ENCODE measurements at regions not wholly inside any gene's neighbourhood (a gene's known extent, or its start where the extent isn't known, plus 50 kb on each side); places are given as distances from the start of the nearest gene placed in this dataset.
"Not testable (repeated sequence)": the region's sequence is repeated elsewhere in the genome, so short reads cannot be mapped to it uniquely, and the experiment has no call there.

GRCh38 chr7:27412164-27412563 is 169.6 kb downstream of the EVX1 start:
- DNase-seq (ENCODE audit: low spot score), result no peak

DNA sequence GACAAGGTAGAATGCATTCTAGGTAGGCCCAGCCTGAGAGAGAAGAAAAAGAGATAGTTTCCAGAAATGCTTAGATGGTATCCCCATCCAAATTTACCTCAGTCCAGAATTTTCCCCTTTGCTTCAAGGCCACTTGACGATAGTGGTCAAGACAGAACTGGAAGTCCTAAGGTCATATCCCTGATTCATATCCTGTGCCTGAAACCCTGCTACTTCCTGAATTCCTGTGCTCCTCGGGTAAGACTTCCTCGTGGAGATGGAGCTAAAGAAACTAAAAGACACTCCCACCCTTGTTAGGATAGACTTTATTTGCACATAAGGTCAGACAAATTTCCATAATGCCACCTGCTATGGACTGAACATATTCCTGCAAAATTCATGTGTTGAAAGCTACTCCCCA is 175.9 kb downstream of the EVX1 start:
- DNase-seq (ENCODE audit: low spot score), result no peak

DNA sequence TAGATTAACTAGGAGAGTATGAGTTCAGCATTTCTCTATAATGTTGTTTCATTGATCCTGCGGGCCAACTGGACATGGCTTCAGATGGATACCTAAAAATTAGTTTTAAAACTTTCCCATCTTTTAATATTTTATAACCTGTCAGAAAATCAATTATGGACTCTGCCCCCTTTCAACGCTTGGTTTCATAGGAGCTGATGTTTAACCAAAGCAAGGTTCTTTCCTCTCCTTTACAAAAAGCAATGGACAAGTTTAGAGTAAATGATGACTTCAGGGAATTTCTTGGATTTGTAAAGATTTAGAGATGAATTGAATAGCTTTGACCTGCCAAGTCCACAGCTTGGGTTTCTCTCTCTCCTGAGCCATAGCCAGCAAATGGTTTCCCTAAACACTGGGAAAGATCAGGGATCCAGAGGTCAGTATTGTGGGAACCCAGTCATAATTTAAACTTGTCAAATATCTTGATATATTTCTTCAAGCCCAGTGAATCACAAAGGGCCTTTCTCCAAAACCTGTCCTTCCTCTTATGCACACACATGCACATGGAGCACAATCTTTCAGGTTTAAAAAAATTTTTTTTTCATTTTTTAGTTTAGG is 177.1 kb downstream of the EVX1 start:
- DNase-seq (ENCODE audit: low spot score), result no peak

DNA sequence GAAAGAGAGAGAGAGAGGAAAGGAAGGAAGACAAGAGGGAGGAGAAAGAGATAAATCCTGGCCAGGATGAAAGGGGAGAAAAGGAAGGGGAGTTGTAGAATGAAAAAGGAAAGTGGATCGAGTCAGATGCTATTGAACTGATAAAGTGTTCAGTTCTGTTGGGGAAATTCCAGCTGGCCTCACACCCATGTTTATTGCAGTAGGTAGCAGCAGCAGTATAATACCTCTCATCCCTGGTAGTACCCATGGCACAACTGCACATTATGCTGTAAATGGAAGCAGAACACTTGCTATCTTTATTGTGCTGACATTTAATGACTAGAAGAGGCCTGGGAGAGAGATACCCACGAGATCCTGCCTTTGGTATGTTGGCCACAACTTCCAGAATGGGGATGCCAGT is 178.1 kb downstream of the EVX1 start:
- DNase-seq (ENCODE audit: low spot score), result no peak

GRCh38 chr7:27423290-27423689 is 180.7 kb downstream of the EVX1 start:
- DNase-seq (ENCODE audit: low spot score), result peak; percentile 48

DNA sequence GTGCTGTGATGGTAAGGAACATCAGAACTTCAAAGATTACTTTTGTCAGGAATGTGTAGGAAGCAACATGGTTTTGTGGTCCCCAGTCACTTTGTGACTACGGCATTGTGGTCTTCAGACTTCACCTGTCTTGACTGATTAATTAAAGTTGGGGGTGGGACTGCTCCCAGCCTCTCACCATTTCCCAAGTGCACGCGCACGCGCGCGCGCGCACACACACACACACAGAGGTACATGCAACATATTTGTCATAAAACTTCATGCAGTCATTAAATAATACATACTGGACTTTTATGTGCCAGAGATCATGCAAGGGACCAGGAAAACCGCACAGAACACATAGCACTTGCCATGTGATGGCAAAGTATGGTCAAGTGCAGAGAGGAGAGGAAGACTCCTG is 181.2 kb downstream of the EVX1 start:
- DNase-seq (ENCODE audit: low spot score), result no peak

GRCh38 chr7:27424231-27424630 is 181.6 kb downstream of the EVX1 start:
- DNase-seq (ENCODE audit: low spot score), result no peak

GRCh38 chr7:27424749-27425148 is 182.1 kb downstream of the EVX1 start:
- DNase-seq (ENCODE audit: low spot score), result no peak

DNA sequence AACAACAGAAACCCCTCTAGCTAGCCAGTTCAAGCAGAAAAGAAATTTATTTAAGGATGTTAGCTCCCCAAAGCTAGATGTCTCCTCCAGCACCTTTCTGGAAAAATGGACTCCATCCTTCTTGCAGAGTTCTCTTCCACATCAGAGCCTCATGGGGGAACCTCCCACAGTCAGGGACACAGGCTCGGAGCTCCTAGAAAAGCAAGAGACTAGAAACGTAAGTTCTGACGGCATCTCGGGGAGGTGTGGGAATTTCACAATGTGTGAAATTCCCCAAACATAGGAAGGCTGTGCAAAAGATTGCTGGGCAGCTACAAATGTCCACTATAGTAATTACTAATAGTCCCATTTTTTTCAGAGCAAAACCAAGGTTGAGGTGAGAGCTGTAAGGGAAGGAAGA is 184.8 kb downstream of the EVX1 start:
- DNase-seq (ENCODE audit: low spot score), result no peak

DNA sequence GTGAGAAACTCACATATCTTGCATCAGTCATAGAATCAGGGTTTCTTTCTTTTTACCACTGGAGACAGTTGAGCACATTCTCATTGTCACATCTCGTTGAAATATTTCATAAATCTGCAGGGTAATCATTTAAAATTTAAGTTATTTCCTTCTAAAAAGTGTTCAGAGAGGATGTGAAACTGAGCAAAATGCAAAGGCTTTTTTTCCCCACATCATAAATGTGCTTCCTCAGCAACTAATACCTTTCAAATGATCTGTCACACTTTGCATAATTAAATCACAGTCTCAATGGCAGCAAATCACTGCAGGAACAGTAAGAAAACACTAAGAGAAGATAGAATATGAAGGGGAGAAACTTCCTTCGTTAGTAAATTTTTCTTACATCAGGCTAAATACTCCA is 187.5 kb downstream of the EVX1 start:
- no peak for DNase-seq (ENCODE audit: low spot score)

DNA sequence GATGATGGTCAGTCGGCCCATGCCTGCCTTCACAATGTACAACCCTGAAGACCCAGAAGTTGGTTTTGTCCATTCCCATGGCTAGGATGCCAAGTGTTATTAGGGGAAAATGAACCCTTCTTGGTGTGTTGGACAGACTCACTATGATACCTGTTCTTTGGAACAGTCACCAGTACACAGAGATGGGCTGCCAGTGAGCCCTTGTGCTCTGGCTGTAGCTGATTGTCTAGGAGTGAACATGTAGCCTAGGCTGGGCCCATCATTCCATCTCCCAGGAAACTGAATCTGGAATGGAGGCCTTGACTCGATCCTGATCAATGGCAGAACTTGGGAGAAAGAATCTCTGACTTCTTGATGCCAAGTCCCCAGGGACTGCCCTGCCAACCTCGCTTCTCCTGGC is 188.9 kb downstream of the EVX1 start:
- DNase-seq (ENCODE audit: low spot score), result no peak

DNA sequence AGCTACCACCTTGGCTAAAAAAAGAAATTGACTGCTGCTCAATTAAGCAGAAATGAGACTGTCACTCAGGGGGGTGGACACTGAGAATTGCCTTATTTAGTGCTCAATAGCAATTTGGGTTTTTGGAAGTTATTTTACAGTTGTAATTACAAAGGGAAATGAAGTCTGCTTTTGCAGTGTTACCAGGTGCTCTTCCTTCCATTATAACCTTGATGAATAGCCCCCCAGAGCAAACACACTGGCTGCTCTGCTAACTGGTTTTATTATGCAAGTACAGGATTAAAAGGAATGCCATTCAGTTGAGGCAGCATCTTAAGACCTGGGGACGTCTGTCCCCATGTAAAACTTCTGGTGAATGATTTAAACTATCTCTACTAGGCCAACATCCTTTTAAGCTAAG is 191.0 kb downstream of the EVX1 start:
- DNase-seq (ENCODE audit: low spot score), result no peak

DNA sequence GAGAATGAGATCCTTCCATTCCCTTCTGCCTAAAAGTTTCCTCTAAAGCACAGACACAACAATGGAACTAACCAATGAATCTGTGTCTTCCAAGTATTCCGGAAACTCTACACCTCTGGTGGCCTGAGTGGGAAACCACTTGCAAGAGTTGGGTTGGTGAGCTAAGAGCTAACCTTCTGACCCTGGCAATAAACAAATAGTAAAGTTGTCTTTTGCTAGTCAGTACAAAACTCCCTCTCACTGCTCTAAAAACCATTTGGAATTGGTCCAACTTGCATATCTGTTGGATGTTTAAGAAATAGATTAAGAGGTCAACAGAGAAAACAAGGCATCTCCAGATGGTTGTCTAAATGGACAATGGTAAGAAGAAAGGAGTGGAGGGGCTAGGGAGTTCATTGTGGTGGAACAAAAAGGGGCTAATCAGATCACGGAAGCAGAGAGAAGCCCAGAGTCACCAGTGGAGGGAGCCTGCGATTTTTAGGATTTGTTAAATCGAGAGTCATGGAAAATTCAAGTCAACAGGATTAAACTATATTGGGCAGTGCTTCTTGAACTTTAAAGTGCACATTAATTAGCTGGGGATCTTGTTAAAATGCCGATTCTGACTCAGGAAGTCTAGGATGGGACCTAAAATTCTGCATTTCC is 192.3 kb downstream of the EVX1 start:
- no peak for DNase-seq (ENCODE audit: low spot score)

DNA sequence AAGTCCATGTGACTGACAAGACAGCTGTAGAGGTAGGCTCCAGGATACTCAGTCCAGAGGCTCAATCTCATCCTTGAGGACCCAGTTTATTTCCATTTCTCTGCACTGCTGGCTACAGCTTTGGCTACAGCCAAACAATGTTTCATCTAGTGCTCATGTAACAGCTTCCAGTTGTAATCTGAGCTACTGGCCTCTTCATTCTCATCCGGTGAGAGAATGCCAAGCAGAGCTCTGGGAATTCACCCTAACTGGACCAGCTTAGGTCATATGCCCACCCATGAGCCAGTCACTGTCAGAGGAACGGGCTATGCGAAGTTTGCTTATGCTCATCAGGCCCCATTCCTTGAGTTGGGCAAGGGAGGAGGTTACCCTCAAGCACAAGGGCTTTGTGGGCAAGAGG is 192.9 kb downstream of the EVX1 start:
- no peak for DNase-seq (ENCODE audit: low spot score)

- DNase-seq (ENCODE audit: low spot score), result no peak
These were observed 196.4 kb downstream of the EVX1 start for GRCh38 chr7:27438881-27439589.

DNA sequence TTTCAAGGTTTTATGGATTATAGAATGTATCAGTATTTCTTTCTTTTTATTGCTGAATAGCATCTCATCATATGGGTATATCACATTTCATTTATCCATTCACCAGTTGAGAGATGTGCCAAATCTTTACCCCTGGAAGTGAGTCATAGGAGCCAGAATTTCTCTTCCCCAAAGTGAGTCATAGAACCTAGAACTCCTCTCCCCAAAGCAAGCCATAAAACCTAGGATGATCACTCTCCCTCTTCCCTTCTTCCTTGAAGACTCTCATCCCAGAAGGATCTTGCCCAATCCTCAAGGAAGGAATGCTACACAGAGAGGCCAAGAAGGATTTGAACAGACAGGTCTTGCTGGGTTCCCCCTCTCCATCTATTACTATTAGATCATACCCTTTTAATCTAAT is 199.9 kb downstream of the EVX1 start:
- no peak for DNase-seq (ENCODE audit: low spot score)

GRCh38 chr7:27449046-27449445 is 206.4 kb downstream of the EVX1 start:
- not testable (repeated sequence) for DNase-seq (ENCODE audit: low spot score)

DNA sequence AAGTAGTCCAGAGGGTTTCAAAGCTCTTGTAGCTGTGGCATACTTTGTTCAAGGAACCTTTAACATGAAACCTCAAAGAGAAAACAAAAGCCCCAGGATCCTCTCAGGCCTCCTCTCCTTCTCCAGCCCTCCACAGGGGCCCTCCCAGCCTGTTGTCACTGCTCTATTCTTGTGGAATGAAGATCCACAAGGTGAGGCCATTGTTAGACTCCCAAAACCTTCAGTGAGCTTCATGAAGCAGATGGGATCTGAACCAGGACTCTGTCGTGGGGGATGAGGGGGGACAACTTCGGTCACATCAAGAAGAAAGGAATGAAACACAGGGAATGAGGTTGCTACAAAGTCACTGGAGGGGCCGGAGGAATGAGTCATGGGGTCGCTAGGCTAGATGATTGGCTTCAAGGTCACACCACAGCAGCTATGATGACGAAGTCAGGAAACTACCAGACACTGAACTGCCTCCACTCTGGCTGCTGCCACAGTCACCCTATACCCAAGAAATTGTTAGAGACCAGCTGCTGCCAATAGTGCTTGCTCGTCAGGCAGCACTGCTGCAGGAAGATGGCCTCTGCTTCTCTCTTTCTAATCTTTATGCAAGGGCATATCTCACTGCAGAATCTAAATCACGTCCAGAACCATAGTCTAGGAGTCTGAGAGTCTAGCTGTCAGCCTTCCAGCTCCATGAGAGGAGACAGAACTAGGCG is 208.8 kb downstream of the HIBADH start:
- no peak for DNase-seq (ENCODE audit: low spot score)

GRCh38 chr7:27457120-27457519 is 205.6 kb downstream of the HIBADH start:
- DNase-seq (ENCODE audit: low spot score), result not testable (repeated sequence)

DNA sequence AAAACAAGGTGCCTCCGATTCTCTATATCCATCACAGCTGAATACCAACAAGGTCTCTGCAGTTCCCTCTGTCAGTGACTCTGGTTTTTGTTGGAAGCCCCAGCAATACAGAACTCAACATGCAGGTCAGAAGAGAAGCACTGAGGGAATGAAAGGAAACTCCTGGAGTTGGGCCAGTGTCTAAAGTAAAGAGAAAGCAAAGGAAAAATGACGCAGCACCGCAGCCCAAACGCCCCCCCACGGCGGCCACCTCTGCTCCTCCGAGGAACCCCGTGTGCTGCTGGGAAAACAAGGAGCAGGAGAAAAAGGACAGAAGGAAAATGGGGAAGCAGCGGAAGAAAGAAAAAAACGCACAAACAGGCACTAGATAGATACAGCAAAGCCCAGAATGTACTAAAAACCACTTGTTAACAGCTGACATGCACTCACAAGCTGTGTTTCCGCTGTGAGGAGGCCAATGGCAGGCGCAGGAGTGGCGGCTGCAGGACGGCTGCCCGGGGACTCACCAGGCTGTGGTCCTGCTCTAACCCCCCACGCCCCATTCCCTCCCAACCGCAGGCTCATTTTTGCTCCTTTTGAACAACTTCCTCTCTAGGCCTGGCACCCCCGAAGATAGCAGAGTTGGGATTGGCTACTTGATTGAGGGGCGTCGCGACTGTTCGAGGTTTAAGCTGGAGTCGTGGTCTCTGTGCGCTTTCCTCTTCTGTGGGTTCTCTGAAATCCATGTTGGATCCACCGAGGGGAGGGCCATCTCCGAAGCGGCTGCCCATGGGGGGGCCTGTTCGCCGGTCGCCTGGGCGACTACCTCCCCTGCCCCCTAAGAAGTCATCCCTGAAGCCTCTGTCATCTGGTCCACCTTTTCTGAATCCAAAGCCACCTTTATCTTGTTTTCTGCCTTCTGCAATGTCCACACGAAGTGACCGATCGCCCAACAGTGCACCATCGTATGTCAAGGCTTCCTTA is 204.8 kb downstream of the HIBADH start:
- not testable (repeated sequence) for DNase-seq (ENCODE audit: low spot score)

DNA sequence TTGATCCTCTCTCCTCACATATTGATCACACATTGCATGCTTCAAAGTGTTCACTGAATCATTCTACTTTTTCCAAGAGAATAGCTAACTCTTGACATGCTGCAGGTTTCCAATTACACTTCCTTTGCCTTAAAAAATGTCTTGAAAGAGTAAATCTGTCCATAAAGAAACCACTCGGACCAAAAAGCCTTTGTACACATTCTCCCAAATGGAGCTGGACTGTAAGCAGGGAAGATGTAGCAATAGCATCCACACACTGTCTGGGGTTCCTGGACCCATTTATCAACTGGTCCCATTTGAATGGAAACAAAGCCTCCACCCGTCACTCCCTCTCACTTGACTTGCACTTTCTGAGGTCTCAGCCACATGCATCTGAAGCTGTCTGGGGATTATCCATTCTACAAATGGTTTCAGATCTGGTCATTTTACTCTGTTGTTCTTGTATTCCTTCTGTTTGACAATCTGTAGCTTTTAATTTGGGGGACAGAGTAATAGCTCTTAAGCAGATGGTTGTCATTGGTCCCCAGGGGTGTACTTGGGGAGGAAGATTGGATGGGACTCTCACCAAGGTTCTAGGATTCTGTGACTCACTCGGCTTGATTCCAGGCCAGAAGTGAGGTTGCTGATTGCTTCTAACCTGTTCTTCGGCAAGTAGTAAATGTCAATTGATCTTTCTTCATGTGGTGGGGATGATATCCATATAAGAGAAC is 203.5 kb downstream of the HIBADH start:
- DNase-seq (ENCODE audit: low spot score), result no peak
